ENCODE measurements at regions not wholly inside any gene's neighbourhood (a gene's known extent, or its start where the extent isn't known, plus 50 kb on each side); places are given as distances from the start of the nearest gene placed in this dataset.
A peak's percentile ranks its signal among the peaks of the same experiment; 100 is the strongest.

DNA sequence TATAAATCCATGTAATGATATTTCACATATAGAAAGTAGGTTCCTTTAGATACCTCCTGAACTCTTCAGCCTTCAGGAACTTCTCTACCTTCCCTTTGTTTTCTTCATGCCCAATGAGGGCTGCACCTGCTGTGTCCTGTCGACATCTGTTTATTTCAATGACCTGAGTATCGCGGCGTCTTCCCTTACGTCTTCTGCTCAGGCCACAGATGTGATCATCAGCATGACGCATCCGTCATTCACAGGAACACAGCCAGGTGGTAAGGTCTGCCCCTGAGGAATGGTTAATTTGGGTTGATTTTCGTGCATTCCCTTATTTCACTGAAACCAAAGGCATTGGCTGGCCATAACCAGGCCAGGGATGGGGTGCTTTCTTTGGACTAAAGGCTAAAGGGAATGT, 217.1 kb downstream of the MED10 start:
- POLR2A ChIA-PET (ENCODE audit: unreplicated experiment) = no interaction called here
- H3K9me2 ChIP-seq (replicated peaks; ENCODE audit: low read length) = no peaks in the 10 kb centered on the region
- H3K4me1 ChIP-seq (ENCODE audit: insufficient read depth, low read length) = peaks cover 43% of the 10 kb centered on the region
- no peak for ATAC-seq
- intact Hi-C loops (cut with micrococcal nuclease) = no loop called here
- H2AFZ ChIP-seq (ENCODE audit: low read length) = 0 out of 2 replicates have a peak overlapping the region, but pooled peaks have one; percentile 4
- no peak overlapping the region for H3K27ac ChIP-seq (ENCODE audit: low read length)
- BruUV-seq (replicated peaks) = no TSS peak
- H4K20me1 ChIP-seq (ENCODE audit: low read length) = no peaks in the 10 kb centered on the region
- H3K9me3 ChIP-seq (ENCODE audit: low read length) = no peaks in the 10 kb centered on the region
- no peaks in the 10 kb centered on the region for H3K79me2 ChIP-seq (ENCODE audit: low read length)
- H3K4me3 ChIP-seq (ENCODE audit: low read length) = no peak overlapping the region
- no peak overlapping the region for H3K9ac ChIP-seq (ENCODE audit: low read length)
- H3K4me2 ChIP-seq (ENCODE audit: low read length) = no peak overlapping the region
- peaks cover 13% of the 10 kb centered on the region for H3F3A ChIP-seq (ENCODE audit: low read length, unreplicated experiment)
- no peaks in the 10 kb centered on the region for H3K27me3 ChIP-seq (ENCODE audit: low read length)
- TF ChIP-seq EZH2phosphoT487 (IDR thresholded peaks at IDR 0.05; ENCODE audit: borderline replicate concordance, low read length) = no peak
- TF ChIP-seq EZH2 (IDR thresholded peaks at IDR 0.05; ENCODE audit: low read length, unreplicated experiment) = no peak
- TF ChIP-seq, protein P1, sequence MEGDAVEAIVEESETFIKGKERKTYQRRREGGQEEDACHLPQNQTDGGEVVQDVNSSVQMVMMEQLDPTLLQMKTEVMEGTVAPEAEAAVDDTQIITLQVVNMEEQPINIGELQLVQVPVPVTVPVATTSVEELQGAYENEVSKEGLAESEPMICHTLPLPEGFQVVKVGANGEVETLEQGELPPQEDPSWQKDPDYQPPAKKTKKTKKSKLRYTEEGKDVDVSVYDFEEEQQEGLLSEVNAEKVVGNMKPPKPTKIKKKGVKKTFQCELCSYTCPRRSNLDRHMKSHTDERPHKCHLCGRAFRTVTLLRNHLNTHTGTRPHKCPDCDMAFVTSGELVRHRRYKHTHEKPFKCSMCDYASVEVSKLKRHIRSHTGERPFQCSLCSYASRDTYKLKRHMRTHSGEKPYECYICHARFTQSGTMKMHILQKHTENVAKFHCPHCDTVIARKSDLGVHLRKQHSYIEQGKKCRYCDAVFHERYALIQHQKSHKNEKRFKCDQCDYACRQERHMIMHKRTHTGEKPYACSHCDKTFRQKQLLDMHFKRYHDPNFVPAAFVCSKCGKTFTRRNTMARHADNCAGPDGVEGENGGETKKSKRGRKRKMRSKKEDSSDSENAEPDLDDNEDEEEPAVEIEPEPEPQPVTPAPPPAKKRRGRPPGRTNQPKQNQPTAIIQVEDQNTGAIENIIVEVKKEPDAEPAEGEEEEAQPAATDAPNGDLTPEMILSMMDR (conservative IDR thresholded peaks at IDR 0.05; ENCODE audit: low read depth, low read length) = no peak
- CTCF ChIA-PET = no interaction called here
- H3K36me3 ChIP-seq (ENCODE audit: low read depth, low read length) = no peaks in the 10 kb centered on the region
- peak; percentile 36 for DNase-seq

- no peaks in the 10 kb centered on the region for H3K9me2 ChIP-seq (replicated peaks; ENCODE audit: low read length)
- intact Hi-C loops (cut with micrococcal nuclease) = no loop called here
- H3K36me3 ChIP-seq (ENCODE audit: low read depth, low read length) = no peaks in the 10 kb centered on the region
- CTCF ChIA-PET = no interaction called here
- H3K27me3 ChIP-seq (ENCODE audit: low read length) = no peaks in the 10 kb centered on the region
- H3F3A ChIP-seq (ENCODE audit: low read length, unreplicated experiment) = peaks cover 13% of the 10 kb centered on the region
- no peaks in the 10 kb centered on the region for H4K20me1 ChIP-seq (ENCODE audit: low read length)
- peak overlapping the region; percentile 61 for H3K9ac ChIP-seq (ENCODE audit: low read length)
- DNase-seq (no peak), ATAC-seq (no peak)
- peaks cover 43% of the 10 kb centered on the region for H3K4me1 ChIP-seq (ENCODE audit: insufficient read depth, low read length)
- peak overlapping the region; percentile 77 for H3K4me2 ChIP-seq (ENCODE audit: low read length)
- no peaks in the 10 kb centered on the region for H3K9me3 ChIP-seq (ENCODE audit: low read length)
- POLR2A ChIA-PET (ENCODE audit: unreplicated experiment) = no interaction called here
- peak overlapping the region; percentile 58 for H2AFZ ChIP-seq (ENCODE audit: low read length)
- peak overlapping the region; percentile 86 for H3K27ac ChIP-seq (ENCODE audit: low read length)
- H3K4me3 ChIP-seq (ENCODE audit: low read length) = peak overlapping the region; percentile 49
- H3K79me2 ChIP-seq (ENCODE audit: low read length) = no peaks in the 10 kb centered on the region
- no peak for TF ChIP-seq EZH2phosphoT487 (IDR thresholded peaks at IDR 0.05; ENCODE audit: borderline replicate concordance, low read length)
- TF ChIP-seq, protein P1 (conservative IDR thresholded peaks at IDR 0.05; ENCODE audit: low read depth, low read length) = no peak
- TF ChIP-seq EZH2 (IDR thresholded peaks at IDR 0.05; ENCODE audit: low read length, unreplicated experiment) = no peak
- no TSS peak for BruUV-seq (replicated peaks)
Observed at GRCh38 chr5:6159832-6160430, 218.4 kb downstream of the MED10 start.

- Histone ChIP-seq H3K79me2 (ENCODE audit: low read length) (no peaks in the 10 kb centered on the region), H3K9ac (ENCODE audit: low read length) (peak overlapping the region; percentile 61), H3K27ac (ENCODE audit: low read length) (peak overlapping the region; percentile 86), H3K4me3 (ENCODE audit: low read length) (peak overlapping the region; percentile 49), H3K4me1 (ENCODE audit: insufficient read depth, low read length) (peaks cover 43% of the 10 kb centered on the region), H4K20me1 (ENCODE audit: low read length) (no peaks in the 10 kb centered on the region), H3K9me3 (ENCODE audit: low read length) (no peaks in the 10 kb centered on the region), H3K36me3 (ENCODE audit: low read depth, low read length) (no peaks in the 10 kb centered on the region), H3F3A (ENCODE audit: low read length, unreplicated experiment) (peaks cover 13% of the 10 kb centered on the region), H3K27me3 (ENCODE audit: low read length) (no peaks in the 10 kb centered on the region), H2AFZ (ENCODE audit: low read length) (peak overlapping the region; percentile 58), H3K4me2 (ENCODE audit: low read length) (peak overlapping the region; percentile 77), H3K9me2 (replicated peaks; ENCODE audit: low read length) (no peaks in the 10 kb centered on the region)
- no TSS peak for BruUV-seq (replicated peaks)
- ATAC-seq (peak; percentile 91), DNase-seq (peak; percentile 100)
- TF ChIP-seq EZH2phosphoT487 (IDR thresholded peaks at IDR 0.05; ENCODE audit: borderline replicate concordance, low read length) = peak; percentile 62; the same call in 1 of the 2 replicates
- no peak for TF ChIP-seq EZH2 (IDR thresholded peaks at IDR 0.05; ENCODE audit: low read length, unreplicated experiment)
- POLR2A ChIA-PET (ENCODE audit: unreplicated experiment) = no interaction called here
- intact Hi-C loops (cut with micrococcal nuclease) = no loop called here
- CTCF ChIA-PET = no interaction called here
Observed at GRCh38 chr5:6158974-6159831, 219.1 kb downstream of the MED10 start.

All from PC-3 (cell line).